ENCODE measurements at regions not wholly inside any gene's neighbourhood (a gene's known extent, or its start where the extent isn't known, plus 50 kb on each side); places are given as distances from the start of the nearest gene placed in this dataset.

DNA sequence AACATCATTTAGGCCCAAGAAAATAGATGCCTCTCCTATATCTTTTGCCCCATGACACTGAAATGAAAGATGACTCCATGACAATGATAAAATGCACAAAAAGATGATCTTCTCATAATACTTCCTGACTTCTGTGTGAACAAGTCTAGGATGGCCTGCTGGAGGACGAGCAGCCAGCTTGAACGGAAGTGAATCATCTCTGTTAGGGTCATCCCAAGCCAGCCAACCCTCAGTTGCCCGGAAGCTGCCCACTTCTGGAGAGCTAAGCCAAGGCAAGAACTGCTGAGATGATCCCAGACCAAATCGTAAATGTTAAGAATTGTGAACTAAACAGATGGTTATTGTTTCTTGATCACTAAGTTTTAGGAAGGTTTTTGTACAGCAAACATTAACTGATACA lies 249.7 kb upstream of the HS3ST5 start (continued):
- TF ChIP-seq SMAD5 (IDR thresholded peaks at IDR 0.05; ENCODE audit: low read depth) (no peak), GABPA (IDR thresholded peaks at IDR 0.05; ENCODE audit: low read depth) (no peak), ASH2L (IDR thresholded peaks at IDR 0.05; ENCODE audit: borderline replicate concordance, low read depth) (no peak), MYB (IDR thresholded peaks at IDR 0.05; ENCODE audit: borderline replicate concordance, low read depth, low read length) (no peak), CEBPB (IDR thresholded peaks at IDR 0.05; ENCODE audit: borderline replicate concordance in 1 of 2, low read depth in 2 of 2, low read length in 2 of 2) (no peak)

DNA sequence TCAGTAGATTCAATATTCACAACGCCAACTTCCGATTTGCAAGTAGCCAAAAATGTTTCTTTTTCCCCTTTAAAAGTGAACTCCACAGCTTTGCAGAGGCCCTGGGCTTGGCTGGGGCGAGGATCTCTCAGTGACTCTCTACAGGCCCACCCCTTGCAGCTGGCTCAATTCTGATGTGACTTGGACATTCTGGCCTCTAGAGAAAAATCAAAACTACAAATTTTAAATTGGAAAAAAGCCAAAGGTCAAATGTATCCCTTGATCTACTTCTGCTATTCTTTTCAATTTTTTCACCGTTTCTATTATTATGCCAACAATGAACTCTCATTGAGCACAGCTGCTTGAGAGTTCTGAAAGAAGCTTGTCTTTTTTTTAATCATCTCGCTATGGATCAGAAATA lies 245.9 kb upstream of the HS3ST5 start:
- Histone ChIP-seq H2AFZ (ENCODE audit: control insufficient read depth, low read depth, low read length) (no peak overlapping the region), H3K27me3 (replicated peaks in 1 of 2; ENCODE audit: control insufficient read depth in 2 of 2, insufficient read depth in 2 of 2, low read length in 1 of 2) (no peaks in the 10 kb centered on the region), H4K20me1 (ENCODE audit: control insufficient read depth, insufficient read depth) (no peaks in the 10 kb centered on the region), H3K4me2 (ENCODE audit: control insufficient read depth, insufficient read depth) (no peak overlapping the region), H3K9ac (ENCODE audit: control insufficient read depth, insufficient read depth, low read length) (no peak overlapping the region), H3K4me1 (ENCODE audit: control insufficient read depth, insufficient read depth, low read length) (no peaks in the 10 kb centered on the region), H3K27ac (ENCODE audit: control insufficient read depth, insufficient read depth) (no peak overlapping the region), H3K4me3 (no peak overlapping the region), H3K36me3 (ENCODE audit: control insufficient read depth in 2 of 2, insufficient read depth in 2 of 2, low read length in 1 of 2) (no peaks in the 10 kb centered on the region), H3K79me2 (ENCODE audit: control insufficient read depth, insufficient read depth, low read length) (no peaks in the 10 kb centered on the region), H3K9me3 (replicated peaks; ENCODE audit: control insufficient read depth, insufficient read depth, low read length) (no peaks in the 10 kb centered on the region)
- FAIRE-seq, result no peak
- RAD21 ChIA-PET (ENCODE audit: unreplicated experiment), result no interaction called here
- DNase-seq (ENCODE audit: low read depth, low spot score), result no peak
- in situ Hi-C loops (cut with MboI) (no loop called here), intact Hi-C loops (cut with micrococcal nuclease; ENCODE audit: unreplicated experiment) (no loop called here)
- no peak for ATAC-seq
- TF ChIP-seq NFYA (IDR thresholded peaks at IDR 0.05; ENCODE audit: borderline replicate concordance, low read depth, low read length), result no peak
- TF ChIP-seq ETV6 (conservative IDR thresholded peaks at IDR 0.05 in 1 of 2, IDR thresholded peaks at IDR 0.05 in 1 of 2; ENCODE audit: borderline replicate concordance in 1 of 2, low read depth in 1 of 2), result no peak
- TF ChIP-seq, protein P1, sequence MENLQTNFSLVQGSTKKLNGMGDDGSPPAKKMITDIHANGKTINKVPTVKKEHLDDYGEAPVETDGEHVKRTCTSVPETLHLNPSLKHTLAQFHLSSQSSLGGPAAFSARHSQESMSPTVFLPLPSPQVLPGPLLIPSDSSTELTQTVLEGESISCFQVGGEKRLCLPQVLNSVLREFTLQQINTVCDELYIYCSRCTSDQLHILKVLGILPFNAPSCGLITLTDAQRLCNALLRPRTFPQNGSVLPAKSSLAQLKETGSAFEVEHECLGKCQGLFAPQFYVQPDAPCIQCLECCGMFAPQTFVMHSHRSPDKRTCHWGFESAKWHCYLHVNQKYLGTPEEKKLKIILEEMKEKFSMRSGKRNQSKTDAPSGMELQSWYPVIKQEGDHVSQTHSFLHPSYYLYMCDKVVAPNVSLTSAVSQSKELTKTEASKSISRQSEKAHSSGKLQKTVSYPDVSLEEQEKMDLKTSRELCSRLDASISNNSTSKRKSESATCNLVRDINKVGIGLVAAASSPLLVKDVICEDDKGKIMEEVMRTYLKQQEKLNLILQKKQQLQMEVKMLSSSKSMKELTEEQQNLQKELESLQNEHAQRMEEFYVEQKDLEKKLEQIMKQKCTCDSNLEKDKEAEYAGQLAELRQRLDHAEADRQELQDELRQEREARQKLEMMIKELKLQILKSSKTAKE (IDR thresholded peaks at IDR 0.05; ENCODE audit: low read depth, poor library complexity, severe bottlenecking), result no peak
- TF ChIP-seq HCFC1 (IDR thresholded peaks at IDR 0.05; ENCODE audit: low read length), result no peak
- no peak for TF ChIP-seq CREM (IDR thresholded peaks at IDR 0.05; ENCODE audit: low read depth)
- no peak for TF ChIP-seq TARDBP (IDR thresholded peaks at IDR 0.05; ENCODE audit: borderline replicate concordance)
- no peak for TF ChIP-seq SIX5 (IDR thresholded peaks at IDR 0.05; ENCODE audit: low read depth, low read length, severe bottlenecking)
- TF ChIP-seq ASH2L (IDR thresholded peaks at IDR 0.05; ENCODE audit: borderline replicate concordance, low read depth), result no peak
- no peak for TF ChIP-seq ZNF384 (IDR thresholded peaks at IDR 0.05; ENCODE audit: borderline replicate concordance, low read depth, low read length)
- TF ChIP-seq IKZF2 (IDR thresholded peaks at IDR 0.05), result no peak
- TF ChIP-seq, protein P2, sequence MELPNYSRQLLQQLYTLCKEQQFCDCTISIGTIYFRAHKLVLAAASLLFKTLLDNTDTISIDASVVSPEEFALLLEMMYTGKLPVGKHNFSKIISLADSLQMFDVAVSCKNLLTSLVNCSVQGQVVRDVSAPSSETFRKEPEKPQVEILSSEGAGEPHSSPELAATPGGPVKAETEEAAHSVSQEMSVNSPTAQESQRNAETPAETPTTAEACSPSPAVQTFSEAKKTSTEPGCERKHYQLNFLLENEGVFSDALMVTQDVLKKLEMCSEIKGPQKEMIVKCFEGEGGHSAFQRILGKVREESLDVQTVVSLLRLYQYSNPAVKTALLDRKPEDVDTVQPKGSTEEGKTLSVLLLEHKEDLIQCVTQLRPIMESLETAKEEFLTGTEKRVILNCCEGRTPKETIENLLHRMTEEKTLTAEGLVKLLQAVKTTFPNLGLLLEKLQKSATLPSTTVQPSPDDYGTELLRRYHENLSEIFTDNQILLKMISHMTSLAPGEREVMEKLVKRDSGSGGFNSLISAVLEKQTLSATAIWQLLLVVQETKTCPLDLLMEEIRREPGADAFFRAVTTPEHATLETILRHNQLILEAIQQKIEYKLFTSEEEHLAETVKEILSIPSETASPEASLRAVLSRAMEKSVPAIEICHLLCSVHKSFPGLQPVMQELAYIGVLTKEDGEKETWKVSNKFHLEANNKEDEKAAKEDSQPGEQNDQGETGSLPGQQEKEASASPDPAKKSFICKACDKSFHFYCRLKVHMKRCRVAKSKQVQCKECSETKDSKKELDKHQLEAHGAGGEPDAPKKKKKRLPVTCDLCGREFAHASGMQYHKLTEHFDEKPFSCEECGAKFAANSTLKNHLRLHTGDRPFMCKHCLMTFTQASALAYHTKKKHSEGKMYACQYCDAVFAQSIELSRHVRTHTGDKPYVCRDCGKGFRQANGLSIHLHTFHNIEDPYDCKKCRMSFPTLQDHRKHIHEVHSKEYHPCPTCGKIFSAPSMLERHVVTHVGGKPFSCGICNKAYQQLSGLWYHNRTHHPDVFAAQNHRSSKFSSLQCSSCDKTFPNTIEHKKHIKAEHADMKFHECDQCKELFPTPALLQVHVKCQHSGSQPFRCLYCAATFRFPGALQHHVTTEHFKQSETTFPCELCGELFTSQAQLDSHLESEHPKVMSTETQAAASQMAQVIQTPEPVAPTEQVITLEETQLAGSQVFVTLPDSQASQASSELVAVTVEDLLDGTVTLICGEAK (IDR thresholded peaks at IDR 0.05; ENCODE audit: borderline replicate concordance), result no peak
- no peak for TF ChIP-seq MXI1 (IDR thresholded peaks at IDR 0.05; ENCODE audit: low read depth, low read length)
- BruUV-seq (replicated peaks), result no TSS peak
- SMC1A ChIA-PET (ENCODE audit: uncharacterized antibody, unreplicated experiment), result interaction anchor here (0.7 kb wide), 1 partner anchor 71 kb away, joined by 3 read pairs; no protein-coding TSS in a partner anchor
- POLR2A ChIA-PET, result no interaction called here
- CTCF ChIA-PET, result no interaction called here
- 23% methylated on average over 5 of the region's 5 CpGs for WGBS (ENCODE audit: insufficient coverage, insufficient replicate concordance, low lambda C conversion rate, missing lambda C conversion rate)
